ENCODE measurements at regions not wholly inside any gene's neighbourhood (a gene's known extent, or its start where the extent isn't known, plus 50 kb on each side); places are given as distances from the start of the nearest gene placed in this dataset.

DNA sequence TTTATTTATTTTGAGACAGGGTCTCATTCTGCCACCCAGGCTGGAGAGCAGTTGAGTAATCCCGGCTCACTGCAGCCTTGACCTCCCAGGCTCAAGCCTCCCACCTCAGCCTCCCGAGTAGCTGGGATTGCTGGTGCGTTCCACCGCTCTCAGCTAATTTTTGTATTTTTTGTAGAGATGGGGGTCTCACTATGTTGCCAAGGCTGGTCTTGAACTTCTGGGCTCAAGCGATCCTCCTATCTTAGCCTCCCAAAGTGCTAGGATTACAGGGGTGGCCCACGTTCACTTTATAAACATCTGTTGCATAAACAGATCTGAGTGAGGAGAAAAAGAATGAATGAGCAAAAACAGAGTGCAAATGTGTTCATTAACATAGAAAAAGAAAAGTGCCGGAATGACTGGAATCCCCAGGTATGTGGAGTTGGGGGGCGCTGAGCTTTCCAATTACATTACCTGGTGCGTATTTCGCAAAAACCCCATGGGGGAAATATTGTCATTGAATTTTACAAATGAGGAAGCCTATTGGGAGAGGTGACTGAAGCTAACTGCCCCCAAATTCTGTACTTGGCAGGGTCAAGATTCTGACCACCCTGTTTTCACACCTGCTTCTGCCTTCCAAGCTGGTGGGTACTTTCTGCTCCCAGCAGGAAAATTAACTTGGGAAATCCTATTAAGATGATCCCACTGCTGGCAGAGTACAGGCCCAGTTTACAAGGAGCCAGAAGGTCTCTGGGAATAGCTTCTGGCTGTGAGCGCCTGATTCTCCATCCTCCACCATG, 207.7 kb upstream of the JARID2 start:
- TF ChIP-seq EZH2phosphoT487 (conservative IDR thresholded peaks at IDR 0.05; ENCODE audit: low read length), result no peak
- TF ChIP-seq, protein P1, sequence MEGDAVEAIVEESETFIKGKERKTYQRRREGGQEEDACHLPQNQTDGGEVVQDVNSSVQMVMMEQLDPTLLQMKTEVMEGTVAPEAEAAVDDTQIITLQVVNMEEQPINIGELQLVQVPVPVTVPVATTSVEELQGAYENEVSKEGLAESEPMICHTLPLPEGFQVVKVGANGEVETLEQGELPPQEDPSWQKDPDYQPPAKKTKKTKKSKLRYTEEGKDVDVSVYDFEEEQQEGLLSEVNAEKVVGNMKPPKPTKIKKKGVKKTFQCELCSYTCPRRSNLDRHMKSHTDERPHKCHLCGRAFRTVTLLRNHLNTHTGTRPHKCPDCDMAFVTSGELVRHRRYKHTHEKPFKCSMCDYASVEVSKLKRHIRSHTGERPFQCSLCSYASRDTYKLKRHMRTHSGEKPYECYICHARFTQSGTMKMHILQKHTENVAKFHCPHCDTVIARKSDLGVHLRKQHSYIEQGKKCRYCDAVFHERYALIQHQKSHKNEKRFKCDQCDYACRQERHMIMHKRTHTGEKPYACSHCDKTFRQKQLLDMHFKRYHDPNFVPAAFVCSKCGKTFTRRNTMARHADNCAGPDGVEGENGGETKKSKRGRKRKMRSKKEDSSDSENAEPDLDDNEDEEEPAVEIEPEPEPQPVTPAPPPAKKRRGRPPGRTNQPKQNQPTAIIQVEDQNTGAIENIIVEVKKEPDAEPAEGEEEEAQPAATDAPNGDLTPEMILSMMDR (IDR thresholded peaks at IDR 0.05; ENCODE audit: insufficient read depth, low read length, poor library complexity, severe bottlenecking), result no peak
